HG02973 (cell line): ENCODE measurements at regions not wholly inside any gene's neighbourhood (a gene's known extent, or its start where the extent isn't known, plus 50 kb on each side); places are given as distances from the start of the nearest gene placed in this dataset.

ENCODE experiments used
- ATAC-seq: cut with Tn5 transposase; IDR thresholded peaks from one replicate; pipeline ENCODE4 v1.9.1; 2021; ENCODE audit warnings: moderate library complexity; ENCODE audit not compliant: unreplicated experiment

DNA sequence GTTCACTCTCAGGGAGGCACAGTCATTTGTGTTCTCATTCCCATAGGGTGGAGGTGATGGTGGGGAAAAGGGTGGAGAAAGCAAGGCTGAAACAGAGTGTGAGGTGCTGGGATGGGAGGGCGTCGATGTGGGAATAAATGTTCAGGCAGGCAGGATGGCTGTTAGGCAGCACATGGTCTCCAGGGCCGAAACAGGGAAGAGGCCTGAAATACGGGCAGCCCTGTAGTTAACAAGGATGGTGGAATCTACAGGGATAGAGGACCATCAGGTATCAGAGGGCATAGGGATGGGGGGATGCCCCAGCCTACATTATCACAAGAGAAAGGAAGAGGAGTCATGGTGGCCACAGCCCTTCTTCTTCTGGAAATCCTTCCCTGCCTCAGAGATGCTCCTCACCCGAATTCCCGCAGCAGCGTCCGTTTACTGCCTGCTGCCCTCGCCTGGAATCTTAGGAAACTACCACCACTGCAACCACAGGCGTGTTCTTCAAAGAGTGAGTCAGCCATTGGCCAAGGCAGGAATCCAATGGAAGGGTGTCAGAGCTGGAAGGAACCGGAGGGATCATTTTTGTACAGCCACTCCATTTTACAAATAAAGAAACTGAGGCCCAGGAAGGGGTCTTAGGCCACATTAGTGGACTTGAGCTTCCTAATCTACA lies 49.7 kb upstream of the POMGNT2 start:
- ATAC-seq: no peak
